HG03442 (cell line): ENCODE measurements at regions not wholly inside any gene's neighbourhood (a gene's known extent, or its start where the extent isn't known, plus 50 kb on each side); places are given as distances from the start of the nearest gene placed in this dataset.
A peak's percentile ranks its signal among the peaks of the same experiment; 100 is the strongest.

Experiments
- ATAC-seq: cut with Tn5 transposase; IDR thresholded peaks from one replicate; pipeline ENCODE4 v1.9.1; 2021; ENCODE audit warnings: mild to moderate bottlenecking, moderate library complexity; ENCODE audit not compliant: unreplicated experiment

- ATAC-seq, result no peak
These were observed 85.6 kb downstream of the CD8B2 start for GRCh38 chr2:106572541-106573450.

GRCh38 chr2:106573773-106574172 is 86.6 kb downstream of the CD8B2 start:
- no peak for ATAC-seq

GRCh38 chr2:106575955-106576354 is 88.8 kb downstream of the CD8B2 start:
- ATAC-seq, result no peak

- ATAC-seq, result no peak
These were observed 90.1 kb downstream of the CD8B2 start for GRCh38 chr2:106577255-106577651.

GRCh38 chr2:106579750-106580197 is 92.6 kb downstream of the CD8B2 start:
- no peak for ATAC-seq

- no peak for ATAC-seq
These were observed 93.1 kb downstream of the CD8B2 start for GRCh38 chr2:106580241-106580640.

- ATAC-seq, result no peak
These were observed 94.2 kb downstream of the CD8B2 start for GRCh38 chr2:106581328-106581727.

- no peak for ATAC-seq
These were observed 94.6 kb downstream of the CD8B2 start for GRCh38 chr2:106581755-106582147.

GRCh38 chr2:106582148-106583143 is 95.3 kb downstream of the CD8B2 start:
- ATAC-seq, result peak; percentile 72

GRCh38 chr2:106584304-106584954 is 97.3 kb downstream of the CD8B2 start:
- ATAC-seq, result no peak

GRCh38 chr2:106596844-106597243 is 109.7 kb downstream of the CD8B2 start:
- ATAC-seq, result no peak

GRCh38 chr2:106599540-106599939 is 112.4 kb downstream of the CD8B2 start:
- ATAC-seq, result no peak

GRCh38 chr2:106602042-106602441 is 114.9 kb downstream of the CD8B2 start:
- no peak for ATAC-seq

- ATAC-seq, result no peak
These were observed 119.5 kb downstream of the CD8B2 start for GRCh38 chr2:106606652-106607051.

- ATAC-seq, result no peak
These were observed 120.2 kb downstream of the CD8B2 start for GRCh38 chr2:106607371-106607770.

- ATAC-seq, result no peak
These were observed 122.6 kb downstream of the CD8B2 start for GRCh38 chr2:106609780-106610179.

GRCh38 chr2:106614511-106615291 is 127.5 kb downstream of the CD8B2 start:
- ATAC-seq, result no peak

GRCh38 chr2:106618614-106619013 is 131.4 kb downstream of the CD8B2 start:
- no peak for ATAC-seq

- no peak for ATAC-seq
These were observed 136.3 kb downstream of the CD8B2 start for GRCh38 chr2:106623456-106623855.

GRCh38 chr2:106624787-106625380 is 137.7 kb downstream of the CD8B2 start:
- no peak for ATAC-seq
